Esophagus muscularis mucosa (tissue), 4 donors: ENCODE measurements at regions not wholly inside any gene's neighbourhood (a gene's known extent, or its start where the extent isn't known, plus 50 kb on each side); places are given as distances from the start of the nearest gene placed in this dataset.

Source experiments
- CTCF ChIP-seq, 3 experiments: fragments of 200-600 bp in 2 of 3; fragments of 450-650 bp in 1 of 3; sonication (generic) in 2 of 3; IDR thresholded peaks; one replicate each; pipeline ENCODE4 v1.5.1; 2017 to 2019; ENCODE audit warnings: antibody characterized with exemption in 3 of 3, mild to moderate bottlenecking in 2 of 3, moderate library complexity in 1 of 3
- EP300 ChIP-seq: sonication (generic); formaldehyde crosslinking; IDR thresholded peaks from one replicate; pipeline ENCODE4 v1.6.1; 2017; ENCODE audit warnings: antibody characterized with exemption
- POLR2A ChIP-seq: fragments of 450-650 bp; IDR thresholded peaks from one replicate; pipeline ENCODE4 v1.6.1; 2017; ENCODE audit warnings: antibody characterized with exemption, moderate library complexity, mild to moderate bottlenecking, low read depth
- POLR2AphosphoS5 ChIP-seq, 2 donors: sonication (generic); formaldehyde crosslinking; IDR thresholded peaks; one replicate each; pipeline ENCODE4 v1.6.1; 2017; ENCODE audit warnings: antibody characterized with exemption in 2 of 2

DNA sequence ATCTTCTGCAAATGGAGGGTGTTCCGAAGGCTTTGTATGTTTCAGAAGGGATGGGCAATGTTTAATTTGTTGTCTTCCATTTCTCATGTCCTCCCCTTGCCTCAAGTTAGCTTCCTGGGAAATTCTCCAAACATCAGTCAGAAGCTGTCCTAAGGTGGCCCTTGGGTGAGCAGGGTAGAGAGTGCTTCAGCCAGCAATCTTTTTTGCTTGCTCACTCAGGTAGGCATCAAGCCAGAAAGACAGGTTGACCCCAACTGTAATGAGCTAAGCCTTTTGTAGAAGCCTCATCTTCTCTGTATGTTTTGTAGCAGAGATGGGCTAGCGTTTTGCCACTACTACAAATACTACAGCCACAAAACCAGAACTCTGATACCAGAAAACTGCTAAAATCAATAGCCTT, 321.5 kb upstream of the FAM78B start:
- TF ChIP-seq CTCF (IDR thresholded peaks at IDR 0.05) (no peak), POLR2A (no peak), POLR2AphosphoS5 (IDR thresholded peaks at IDR 0.05) (no peak), EP300 (no peak)
